ENCODE measurements at regions not wholly inside any gene's neighbourhood (a gene's known extent, or its start where the extent isn't known, plus 50 kb on each side); places are given as distances from the start of the nearest gene placed in this dataset.

- intact Hi-C loops (cut with DNase I; ENCODE audit: low total_unique reads), result no loop called here
- peaks cover 0 to under 1% (median 0%) of the 10 kb centered on the region in 8 donors for H3K9me3 ChIP-seq
- TF ChIP-seq POLR2A (IDR thresholded peaks at IDR 0.05), result no peak
- TF ChIP-seq, protein P1, sequence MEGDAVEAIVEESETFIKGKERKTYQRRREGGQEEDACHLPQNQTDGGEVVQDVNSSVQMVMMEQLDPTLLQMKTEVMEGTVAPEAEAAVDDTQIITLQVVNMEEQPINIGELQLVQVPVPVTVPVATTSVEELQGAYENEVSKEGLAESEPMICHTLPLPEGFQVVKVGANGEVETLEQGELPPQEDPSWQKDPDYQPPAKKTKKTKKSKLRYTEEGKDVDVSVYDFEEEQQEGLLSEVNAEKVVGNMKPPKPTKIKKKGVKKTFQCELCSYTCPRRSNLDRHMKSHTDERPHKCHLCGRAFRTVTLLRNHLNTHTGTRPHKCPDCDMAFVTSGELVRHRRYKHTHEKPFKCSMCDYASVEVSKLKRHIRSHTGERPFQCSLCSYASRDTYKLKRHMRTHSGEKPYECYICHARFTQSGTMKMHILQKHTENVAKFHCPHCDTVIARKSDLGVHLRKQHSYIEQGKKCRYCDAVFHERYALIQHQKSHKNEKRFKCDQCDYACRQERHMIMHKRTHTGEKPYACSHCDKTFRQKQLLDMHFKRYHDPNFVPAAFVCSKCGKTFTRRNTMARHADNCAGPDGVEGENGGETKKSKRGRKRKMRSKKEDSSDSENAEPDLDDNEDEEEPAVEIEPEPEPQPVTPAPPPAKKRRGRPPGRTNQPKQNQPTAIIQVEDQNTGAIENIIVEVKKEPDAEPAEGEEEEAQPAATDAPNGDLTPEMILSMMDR (IDR thresholded peaks at IDR 0.05 in 8 of 11, conservative IDR thresholded peaks at IDR 0.05 in 3 of 11), result no peak
- TF ChIP-seq POLR2AphosphoS5 (IDR thresholded peaks at IDR 0.05), result no peak
- no peak overlapping the region for H3K27ac ChIP-seq
- H3K4me1 ChIP-seq, result no peaks in the 10 kb centered on the region
- 78 to 84% (median 81%) methylated on average over 2 of the region's 2 CpGs for WGBS, 5 donors
- H3K27me3 ChIP-seq (replicated peaks in 1 of 7), result no peaks in the 10 kb centered on the region
- no peaks in the 10 kb centered on the region for H3K36me3 ChIP-seq
- DNase-seq, result no peak
- H3K4me3 ChIP-seq, result no peak overlapping the region
Observed at GRCh38 chr3:74332165-74332564, 282.3 kb downstream of the CNTN3 start.

DNA sequence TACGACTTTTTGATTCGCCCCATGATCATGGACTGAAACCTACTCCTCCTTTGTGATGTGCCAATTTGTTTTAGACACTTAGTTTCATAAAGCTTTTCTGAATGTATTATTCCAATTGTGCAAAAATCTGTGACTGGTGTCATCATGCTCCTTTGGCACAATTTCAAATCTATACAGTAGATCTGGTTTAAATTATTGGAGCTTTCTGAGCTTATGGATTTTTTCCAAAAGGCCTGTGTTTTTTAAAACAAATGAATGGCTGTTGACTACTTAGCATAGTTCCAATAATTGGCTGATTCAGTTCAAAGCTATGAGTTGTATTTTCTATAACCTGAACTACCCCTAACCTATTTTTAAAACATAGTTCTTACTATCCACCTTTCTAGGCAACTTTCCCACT, 282.7 kb downstream of the CNTN3 start:
- Histone ChIP-seq H3K4me3 (no peak overlapping the region), H3K27me3 (replicated peaks in 1 of 7) (no peaks in the 10 kb centered on the region), H3K4me1 (no peaks in the 10 kb centered on the region), H3K9me3 (no peaks in the 10 kb centered on the region), H3K36me3 (no peaks in the 10 kb centered on the region), H3K27ac (no peak overlapping the region)
- intact Hi-C loops (cut with DNase I; ENCODE audit: low total_unique reads), result no loop called here
- DNase-seq, result no peak
- no peak for TF ChIP-seq POLR2A (IDR thresholded peaks at IDR 0.05)
- TF ChIP-seq POLR2AphosphoS5 (IDR thresholded peaks at IDR 0.05), result no peak
- TF ChIP-seq, protein P1 (IDR thresholded peaks at IDR 0.05 in 8 of 11, conservative IDR thresholded peaks at IDR 0.05 in 3 of 11), result no peak
- 81 to 92% (median 84%) methylated on average over 2 of the region's 2 CpGs for WGBS, 5 donors

DNA sequence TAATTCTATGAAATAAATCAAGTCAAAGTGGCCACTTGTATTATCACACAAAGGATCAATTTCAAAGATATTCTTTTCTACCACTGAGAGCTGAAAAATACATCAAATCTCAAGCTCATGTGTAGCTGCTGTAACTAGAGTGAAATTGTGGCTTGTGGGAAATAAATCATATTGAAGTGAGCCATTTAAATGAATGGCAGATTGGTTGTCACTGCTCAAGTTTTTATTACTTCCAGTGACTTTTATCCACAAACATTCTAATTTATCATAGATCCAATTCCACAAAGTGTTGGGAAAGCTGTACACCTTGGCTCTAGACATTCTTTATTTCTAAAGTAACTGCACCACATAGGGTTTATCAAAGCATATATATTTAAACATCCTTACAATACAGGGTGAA, 285.4 kb downstream of the CNTN3 start:
- H3K27me3 ChIP-seq (replicated peaks in 1 of 7), result no peaks in the 10 kb centered on the region
- intact Hi-C loops (cut with DNase I; ENCODE audit: low total_unique reads), result no loop called here
- no peak overlapping the region for H3K4me3 ChIP-seq
- no peaks in the 10 kb centered on the region for H3K4me1 ChIP-seq
- DNase-seq, result no peak
- no peak for TF ChIP-seq POLR2AphosphoS5 (IDR thresholded peaks at IDR 0.05)
- TF ChIP-seq POLR2A (IDR thresholded peaks at IDR 0.05), result no peak
- TF ChIP-seq, protein P1 (IDR thresholded peaks at IDR 0.05 in 8 of 11, conservative IDR thresholded peaks at IDR 0.05 in 3 of 11), result no peak
- H3K27ac ChIP-seq, result no peak overlapping the region
- no peaks in the 10 kb centered on the region for H3K36me3 ChIP-seq
- H3K9me3 ChIP-seq, result no peaks in the 10 kb centered on the region

GRCh38 chr3:74328435-74328834, 286.0 kb downstream of the CNTN3 start:
- Histone ChIP-seq H3K4me3 (no peak overlapping the region), H3K4me1 (no peaks in the 10 kb centered on the region), H3K9me3 (no peaks in the 10 kb centered on the region), H3K27ac (no peak overlapping the region), H3K27me3 (replicated peaks in 1 of 7) (no peaks in the 10 kb centered on the region), H3K36me3 (no peaks in the 10 kb centered on the region)
- DNase-seq, result no peak
- intact Hi-C loops (cut with DNase I; ENCODE audit: low total_unique reads), result no loop called here
- no peak for TF ChIP-seq POLR2AphosphoS5 (IDR thresholded peaks at IDR 0.05)
- TF ChIP-seq, protein P1 (IDR thresholded peaks at IDR 0.05 in 8 of 11, conservative IDR thresholded peaks at IDR 0.05 in 3 of 11), result no peak
- 80 to 87% (median 85%) methylated on average over 2 of the region's 2 CpGs for WGBS, 5 donors
